ENCODE measurements at regions not wholly inside any gene's neighbourhood (a gene's known extent, or its start where the extent isn't known, plus 50 kb on each side); places are given as distances from the start of the nearest gene placed in this dataset.
A peak's percentile ranks its signal among the peaks of the same experiment; 100 is the strongest.

DNA sequence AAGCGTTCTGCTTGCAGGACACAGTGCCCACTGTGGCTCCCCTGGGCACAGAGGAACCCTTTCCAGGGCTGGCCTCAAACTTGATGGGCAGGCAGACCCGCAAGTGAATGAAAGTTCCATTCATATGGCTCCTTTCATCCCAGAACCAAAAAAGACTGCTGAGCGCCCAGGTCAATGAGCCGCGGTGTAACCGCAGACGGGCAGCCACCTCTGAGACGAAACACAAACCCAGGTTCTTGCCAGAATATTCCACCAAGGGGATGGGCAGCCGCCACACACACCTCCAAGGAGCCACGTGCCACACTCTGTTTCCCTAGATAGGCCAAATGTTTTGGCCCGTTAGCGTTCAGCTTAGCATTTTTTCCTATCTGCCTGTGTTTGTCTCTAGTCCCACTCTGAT, 82.8 kb upstream of the IGF1R start:
- DNase-seq, result no peak

GRCh38 chr15:98567951-98568350, 80.4 kb upstream of the IGF1R start:
- DNase-seq, result no peak

DNA sequence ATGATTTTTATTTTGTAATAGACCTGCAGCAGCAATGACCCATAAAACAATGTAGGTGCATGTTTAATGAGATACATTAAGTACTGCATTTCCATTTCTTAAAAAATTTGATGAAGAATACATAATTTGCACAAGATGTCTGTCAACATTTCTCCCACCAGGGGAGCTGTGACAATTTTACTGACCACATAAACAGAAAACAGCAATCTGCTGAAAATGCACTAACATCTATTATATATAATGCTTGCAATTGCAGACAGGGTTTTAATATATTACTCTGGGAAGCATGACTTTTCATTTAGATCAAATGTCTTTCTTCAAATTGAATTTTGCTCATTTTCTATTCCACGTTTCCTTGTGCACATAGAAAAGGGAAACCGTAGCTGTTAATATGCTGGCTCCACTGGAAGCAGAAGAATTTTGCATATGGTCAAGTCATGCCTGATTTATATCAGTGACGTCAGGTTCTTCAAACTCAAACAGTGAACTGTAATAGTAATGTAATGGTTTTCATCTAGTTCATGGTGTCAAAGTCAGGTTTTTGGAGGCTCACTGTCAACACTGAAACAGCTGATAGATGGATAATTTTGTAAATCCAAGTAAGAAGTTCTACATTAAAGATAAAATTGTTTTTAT, 79.8 kb upstream of the IGF1R start:
- DNase-seq, result peak; percentile 32

- DNase-seq, result no peak
Measured at GRCh38 chr15:98570119-98570518, 78.2 kb upstream of the IGF1R start.

DNA sequence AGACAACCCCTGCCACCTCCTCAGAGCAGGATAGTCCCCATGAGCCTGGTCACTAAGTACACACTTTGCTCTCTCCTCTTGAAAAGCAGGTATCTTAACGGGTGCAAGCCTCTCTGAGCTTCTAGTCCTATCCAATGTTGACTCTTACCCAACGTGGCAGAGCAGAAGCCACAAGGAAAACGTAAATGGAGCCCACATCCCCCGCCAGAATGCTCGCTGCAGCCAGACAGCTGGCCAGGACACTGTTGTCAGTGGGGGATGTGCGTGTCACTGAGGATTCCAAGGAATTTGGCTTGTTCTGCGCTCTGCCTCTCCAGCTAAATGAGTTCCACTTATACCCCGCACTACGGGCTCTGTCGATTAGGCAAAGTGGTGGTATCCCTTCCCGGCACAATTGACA, 67.8 kb upstream of the IGF1R start:
- DNase-seq, result no peak

DNA sequence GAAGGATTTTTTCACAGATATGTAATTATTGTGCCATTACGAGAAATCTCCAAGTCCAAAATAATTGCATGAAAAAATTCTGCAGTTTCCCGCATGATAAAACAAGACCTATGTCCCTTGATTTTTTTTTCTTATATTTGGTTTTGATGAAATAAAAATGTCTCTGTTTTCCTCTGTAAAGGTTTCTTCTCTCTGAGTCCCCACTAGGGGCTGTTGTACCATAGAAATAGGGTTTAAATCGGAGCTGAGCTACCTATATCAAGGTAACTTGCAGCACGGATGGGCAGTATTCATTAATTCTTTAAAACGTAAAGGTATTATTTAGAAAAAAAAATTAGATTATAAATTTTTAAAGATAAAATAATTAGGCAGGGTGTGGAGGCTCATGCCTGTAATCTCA, 66.6 kb upstream of the IGF1R start:
- DNase-seq, result peak; percentile 43

GRCh38 chr15:98582900-98583554, 65.3 kb upstream of the IGF1R start:
- no peak for DNase-seq

DNA sequence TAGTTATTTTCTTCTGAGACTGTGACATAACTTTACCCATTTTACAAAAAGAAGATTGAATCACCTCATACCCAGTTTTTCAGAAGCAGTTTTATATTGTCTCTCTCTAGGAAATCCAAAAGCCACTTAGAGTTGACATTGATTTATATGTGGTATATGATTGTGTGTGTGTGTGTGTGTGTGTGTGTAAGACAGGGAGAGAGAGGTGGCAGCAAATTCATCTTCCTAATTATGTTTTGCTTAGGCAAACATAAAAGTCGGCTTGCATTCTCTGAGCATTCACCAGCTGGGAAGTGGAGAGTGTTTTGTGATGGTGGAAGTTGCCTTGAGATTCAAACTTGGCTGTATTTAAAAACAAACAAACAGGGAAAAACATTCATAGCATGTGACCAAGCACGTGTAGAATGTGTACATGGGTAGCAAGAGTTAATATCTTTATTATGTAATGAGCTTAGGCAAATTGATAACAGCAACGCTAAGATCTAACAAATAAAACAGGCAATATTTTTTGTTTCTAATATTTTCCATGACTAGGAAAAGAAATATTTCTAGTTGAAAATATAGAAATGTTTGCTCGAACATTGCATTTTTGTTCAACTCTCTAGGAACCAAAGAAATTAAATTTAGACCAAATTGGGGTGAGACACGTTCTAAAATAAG, 64.4 kb upstream of the IGF1R start:
- no peak for DNase-seq

- DNase-seq, result no peak
Measured at GRCh38 chr15:98586066-98586465, 62.3 kb upstream of the IGF1R start.

GRCh38 chr15:98592136-98592535, 56.2 kb upstream of the IGF1R start:
- no peak for DNase-seq

DNA sequence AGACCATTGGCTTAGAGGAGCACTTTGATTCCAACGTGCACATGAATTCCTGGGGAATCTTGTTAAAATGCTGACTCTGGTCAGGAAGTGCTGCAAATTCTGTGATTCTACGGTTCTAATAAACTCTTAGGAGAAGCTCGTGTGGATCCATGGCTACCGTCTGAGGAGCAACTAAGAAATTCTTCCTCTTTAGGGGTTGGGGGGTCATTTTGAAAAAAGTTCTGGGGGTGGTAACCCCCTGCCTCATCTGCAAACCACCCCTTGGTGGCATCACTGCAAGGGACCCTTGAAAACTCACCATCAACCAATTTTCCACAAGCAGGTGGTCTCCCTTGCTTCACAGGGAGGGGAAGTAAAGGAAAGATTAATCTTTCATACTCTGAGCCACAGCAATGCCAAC, 52.2 kb upstream of the IGF1R start:
- no peak for DNase-seq

GRCh38 chr15:98596885-98597392, 51.4 kb upstream of the IGF1R start:
- DNase-seq, result no peak

GRCh38 chr15:98597666-98598065, 50.7 kb upstream of the IGF1R start:
- no peak for DNase-seq

Measured in RPMI8226 (cell line).